ENCODE measurements at regions not wholly inside any gene's neighbourhood (a gene's known extent, or its start where the extent isn't known, plus 50 kb on each side); places are given as distances from the start of the nearest gene placed in this dataset.

- H3K9ac ChIP-seq (ENCODE audit: low read depth in 1 of 2, low read length in 2 of 2): no peak overlapping the region
- no peak overlapping the region for H3K27ac ChIP-seq (ENCODE audit: low read depth in 1 of 2, low read length in 2 of 2)
- H3K27me3 ChIP-seq (ENCODE audit: control insufficient read depth in 4 of 4, insufficient read depth in 4 of 4, low read length in 3 of 4): peaks cover 0 to 6% (median 2%) of the 10 kb centered on the region in 4 donors
- no peaks in the 10 kb centered on the region for H3K9me3 ChIP-seq (ENCODE audit: control insufficient read depth in 4 of 4, low read length in 3 of 4)
- no peaks in the 10 kb centered on the region for H3K36me3 ChIP-seq (ENCODE audit: control insufficient read depth in 4 of 4, insufficient read depth in 3 of 4, low read depth in 1 of 4, low read length in 3 of 4)
- no peak for TF ChIP-seq RAD21 (IDR thresholded peaks at IDR 0.05)
- TF ChIP-seq JUND (IDR thresholded peaks at IDR 0.05): no peak
- no peak for TF ChIP-seq GABPA (IDR thresholded peaks at IDR 0.05 in 1 of 2, conservative IDR thresholded peaks at IDR 0.05 in 1 of 2)
- no peak for TF ChIP-seq YY1 (IDR thresholded peaks at IDR 0.05)
- TF ChIP-seq REST (IDR thresholded peaks at IDR 0.05): no peak
- TF ChIP-seq HNF4G (IDR thresholded peaks at IDR 0.05): no peak
- no peak for TF ChIP-seq EGR1 (IDR thresholded peaks at IDR 0.05; ENCODE audit: low read depth in 2 of 2)
- TF ChIP-seq, protein P1, sequence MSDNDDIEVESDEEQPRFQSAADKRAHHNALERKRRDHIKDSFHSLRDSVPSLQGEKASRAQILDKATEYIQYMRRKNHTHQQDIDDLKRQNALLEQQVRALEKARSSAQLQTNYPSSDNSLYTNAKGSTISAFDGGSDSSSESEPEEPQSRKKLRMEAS (IDR thresholded peaks at IDR 0.05): no peak
- no peak for TF ChIP-seq FOXA1 (IDR thresholded peaks at IDR 0.05)
- TF ChIP-seq SP1 (IDR thresholded peaks at IDR 0.05): no peak
- no peak for TF ChIP-seq RXRA (IDR thresholded peaks at IDR 0.05)
- no peak for TF ChIP-seq FOXA2 (IDR thresholded peaks at IDR 0.05)
- no peak for TF ChIP-seq TAF1 (conservative IDR thresholded peaks at IDR 0.05)
- DNase-seq (ENCODE audit: low spot score): no peak
- 65% methylated on average over 2 of the region's 2 CpGs for WGBS
- no peaks in the 10 kb centered on the region for H3K4me1 ChIP-seq (ENCODE audit: control insufficient read depth in 4 of 4, insufficient read depth in 4 of 4, low read length in 3 of 4)
- H3K4me3 ChIP-seq (ENCODE audit: low read depth in 1 of 3, low read length in 3 of 3): no peak overlapping the region
Observed at GRCh38 chr11:112722148-112722547, 239.1 kb upstream of the NCAM1 start.

- H3K36me3 ChIP-seq (ENCODE audit: control insufficient read depth in 4 of 4, insufficient read depth in 3 of 4, low read depth in 1 of 4, low read length in 3 of 4): no peaks in the 10 kb centered on the region
- H3K27ac ChIP-seq (ENCODE audit: low read depth in 1 of 2, low read length in 2 of 2): no peak overlapping the region
- no peaks in the 10 kb centered on the region for H3K4me1 ChIP-seq (ENCODE audit: control insufficient read depth in 4 of 4, insufficient read depth in 4 of 4, low read length in 3 of 4)
- TF ChIP-seq FOXA1 (IDR thresholded peaks at IDR 0.05): no peak
- no peak for TF ChIP-seq NR2F2 (IDR thresholded peaks at IDR 0.05)
- no peak for TF ChIP-seq GABPA (IDR thresholded peaks at IDR 0.05 in 1 of 2, conservative IDR thresholded peaks at IDR 0.05 in 1 of 2)
- no peak for TF ChIP-seq SP1 (IDR thresholded peaks at IDR 0.05)
- TF ChIP-seq, protein P2, sequence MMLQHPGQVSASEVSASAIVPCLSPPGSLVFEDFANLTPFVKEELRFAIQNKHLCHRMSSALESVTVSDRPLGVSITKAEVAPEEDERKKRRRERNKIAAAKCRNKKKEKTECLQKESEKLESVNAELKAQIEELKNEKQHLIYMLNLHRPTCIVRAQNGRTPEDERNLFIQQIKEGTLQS (IDR thresholded peaks at IDR 0.05): no peak
- TF ChIP-seq ZBTB33 (IDR thresholded peaks at IDR 0.05): no peak
- no peak for TF ChIP-seq YY1 (IDR thresholded peaks at IDR 0.05)
- TF ChIP-seq HNF4A (conservative IDR thresholded peaks at IDR 0.05): no peak
- no peak for TF ChIP-seq FOXA2 (IDR thresholded peaks at IDR 0.05)
- TF ChIP-seq EGR1 (IDR thresholded peaks at IDR 0.05; ENCODE audit: low read depth in 2 of 2): no peak
- TF ChIP-seq RXRA (IDR thresholded peaks at IDR 0.05): no peak
- no peak for TF ChIP-seq CTCF (IDR thresholded peaks at IDR 0.05; ENCODE audit: low read depth, low read length, missing input control)
- TF ChIP-seq REST (IDR thresholded peaks at IDR 0.05): no peak
- TF ChIP-seq, protein P1 (IDR thresholded peaks at IDR 0.05): no peak
- no peak overlapping the region for H3K4me3 ChIP-seq (ENCODE audit: low read depth in 1 of 3, low read length in 3 of 3)
- DNase-seq (ENCODE audit: low spot score): no peak
- WGBS: 71% methylated on average over 4 of the region's 4 CpGs
- no peak overlapping the region for H3K9ac ChIP-seq (ENCODE audit: low read depth in 1 of 2, low read length in 2 of 2)
- peaks cover 0 to 6% (median 1%) of the 10 kb centered on the region in 4 donors for H3K27me3 ChIP-seq (ENCODE audit: control insufficient read depth in 4 of 4, insufficient read depth in 4 of 4, low read length in 3 of 4)
- H3K9me3 ChIP-seq (ENCODE audit: control insufficient read depth in 4 of 4, low read length in 3 of 4): no peaks in the 10 kb centered on the region
Observed at GRCh38 chr11:112722876-112723275, 238.3 kb upstream of the NCAM1 start.

Measured in liver (tissue), 8 donors.